OCI-LY7 (cell line): ENCODE measurements at regions not wholly inside any gene's neighbourhood (a gene's known extent, or its start where the extent isn't known, plus 50 kb on each side); places are given as distances from the start of the nearest gene placed in this dataset.

Experiments
- EZH2phosphoT487 ChIP-seq: fragments of 200-600 bp; sonication (generic); IDR thresholded peaks from 2 replicates; pipeline ENCODE4 v1.6.1; 2018; ENCODE audit warnings: low read depth, borderline replicate concordance, mild to moderate bottlenecking, mixed run types, antibody characterized with exemption, low read length, moderate library complexity, mixed read lengths
- TF ChIP-seq, protein P1 (sequence below): fragments of 200-600 bp; sonication (generic); conservative IDR thresholded peaks from 2 replicates; pipeline ENCODE4 v1.5.1; 2014; ENCODE audit warnings: mild to moderate bottlenecking, antibody characterized with exemption, low read length, moderate library complexity, mixed read lengths

GRCh38 chr5:6178846-6179532 is 199.4 kb downstream of the MED10 start:
- TF ChIP-seq, protein P1, sequence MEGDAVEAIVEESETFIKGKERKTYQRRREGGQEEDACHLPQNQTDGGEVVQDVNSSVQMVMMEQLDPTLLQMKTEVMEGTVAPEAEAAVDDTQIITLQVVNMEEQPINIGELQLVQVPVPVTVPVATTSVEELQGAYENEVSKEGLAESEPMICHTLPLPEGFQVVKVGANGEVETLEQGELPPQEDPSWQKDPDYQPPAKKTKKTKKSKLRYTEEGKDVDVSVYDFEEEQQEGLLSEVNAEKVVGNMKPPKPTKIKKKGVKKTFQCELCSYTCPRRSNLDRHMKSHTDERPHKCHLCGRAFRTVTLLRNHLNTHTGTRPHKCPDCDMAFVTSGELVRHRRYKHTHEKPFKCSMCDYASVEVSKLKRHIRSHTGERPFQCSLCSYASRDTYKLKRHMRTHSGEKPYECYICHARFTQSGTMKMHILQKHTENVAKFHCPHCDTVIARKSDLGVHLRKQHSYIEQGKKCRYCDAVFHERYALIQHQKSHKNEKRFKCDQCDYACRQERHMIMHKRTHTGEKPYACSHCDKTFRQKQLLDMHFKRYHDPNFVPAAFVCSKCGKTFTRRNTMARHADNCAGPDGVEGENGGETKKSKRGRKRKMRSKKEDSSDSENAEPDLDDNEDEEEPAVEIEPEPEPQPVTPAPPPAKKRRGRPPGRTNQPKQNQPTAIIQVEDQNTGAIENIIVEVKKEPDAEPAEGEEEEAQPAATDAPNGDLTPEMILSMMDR: no peak
- TF ChIP-seq EZH2phosphoT487: no peak
